ENCODE measurements at regions not wholly inside any gene's neighbourhood (a gene's known extent, or its start where the extent isn't known, plus 50 kb on each side); places are given as distances from the start of the nearest gene placed in this dataset.

GRCh38 chr11:16434036-16434435, 77.7 kb upstream of the SOX6 start:
- no peak for TF ChIP-seq CTCF (IDR thresholded peaks at IDR 0.05 in 8 of 11, conservative IDR thresholded peaks at IDR 0.05 in 3 of 11)
- no peak for TF ChIP-seq POLR2AphosphoS5 (IDR thresholded peaks at IDR 0.05)

All from spleen (tissue), 7 donors.